Activated CD8-positive, alpha-beta T cell treated with anti-CD3 and anti-CD28 coated beads, Interleukin-2, amount 10 ng/mL, durations not matched to agents 7 days and 5 days (primary cell): ENCODE measurements at regions not wholly inside any gene's neighbourhood (a gene's known extent, or its start where the extent isn't known, plus 50 kb on each side); places are given as distances from the start of the nearest gene placed in this dataset.

Source experiments
- ATAC-seq: fragments of 150-1000 bp; cut with Tn5 transposase; one replicate; pipeline ENCODE4 v1.10.0; 2021; ENCODE audit warnings: moderate library complexity
- CTCF ChIA-PET: fragments of 350-600 bp; sonication (Branson Sonifier 250); formaldehyde crosslinking; loops from one replicate; lab custom pipeline; 2021; ENCODE audit warnings: antibody characterized with exemption; lab: Charles Lee
- POLR2A ChIA-PET: fragments of 350-600 bp; sonication (Branson Sonifier 250); formaldehyde crosslinking; loops from one replicate; lab custom pipeline; 2021; ENCODE audit warnings: antibody characterized with exemption; lab: Charles Lee
- DNase-seq: peaks from one replicate; pipeline ENCODE4 v3.0.0-alpha.2; 2020
- H3K27ac Mint-ChIP-seq: one replicate; pipeline ENCODE4 v1.8.0; 2021; ENCODE audit warnings: mild to moderate bottlenecking, mixed read lengths
- H3K27me3 Mint-ChIP-seq: one replicate; pipeline ENCODE4 v1.8.0; 2021; ENCODE audit warnings: low read depth, mixed read lengths
- H3K36me3 Mint-ChIP-seq: one replicate; pipeline ENCODE4 v1.8.0; 2021; ENCODE audit warnings: low read depth, mixed read lengths
- H3K4me1 Mint-ChIP-seq: one replicate; pipeline ENCODE4 v1.8.0; 2021; ENCODE audit warnings: low read depth, mixed read lengths
- H3K4me3 Mint-ChIP-seq: one replicate; pipeline ENCODE4 v1.8.0; 2021; ENCODE audit warnings: mild to moderate bottlenecking, mixed read lengths
- H3K9me3 Mint-ChIP-seq: one replicate; pipeline ENCODE4 v1.8.0; 2022; ENCODE audit warnings: mixed read lengths; ENCODE audit not compliant: insufficient read depth

GRCh38 chr2:177015356-177015923, 197.2 kb upstream of the HNRNPA3 start:
- Mint-ChIP-seq H3K36me3 (no peaks in the 10 kb centered on the region), H3K4me1 (peaks cover 5% of the 10 kb centered on the region), H3K4me3 (no peak overlapping the region), H3K27me3 (peaks cover 6% of the 10 kb centered on the region), H3K9me3 (no peaks in the 10 kb centered on the region), H3K27ac (no peak overlapping the region)
- DNase-seq (no peak), ATAC-seq (no peak)
- ChIA-PET POLR2A (no interaction called here), CTCF (no interaction called here)

- Mint-ChIP-seq H3K27me3 (no peaks in the 10 kb centered on the region), H3K36me3 (no peaks in the 10 kb centered on the region), H3K9me3 (no peaks in the 10 kb centered on the region), H3K4me3 (no peak overlapping the region), H3K4me1 (peaks cover 5% of the 10 kb centered on the region), H3K27ac (no peak overlapping the region)
- DNase-seq (no peak), ATAC-seq (no peak)
- CTCF ChIA-PET = no interaction called here
- POLR2A ChIA-PET = interaction anchor here (0.6 kb wide), 1 partner anchor 689 kb away, joined by 3 read pairs; no protein-coding TSS in a partner anchor
These were observed 192.0 kb upstream of the HNRNPA3 start for GRCh38 chr2:177020524-177021119.

- Mint-ChIP-seq H3K27me3 (peaks cover 4% of the 10 kb centered on the region), H3K4me3 (no peak overlapping the region), H3K9me3 (no peaks in the 10 kb centered on the region), H3K27ac (no peak overlapping the region), H3K36me3 (no peaks in the 10 kb centered on the region), H3K4me1 (peaks cover 4% of the 10 kb centered on the region)
- CTCF ChIA-PET = no interaction called here
- POLR2A ChIA-PET = no interaction called here
- DNase-seq (no peak), ATAC-seq (no peak)
These were observed 190.8 kb upstream of the HNRNPA3 start for GRCh38 chr2:177021706-177022343.

- ChIA-PET CTCF (no interaction called here), POLR2A (no interaction called here)
- Mint-ChIP-seq H3K4me1 (no peaks in the 10 kb centered on the region), H3K27ac (no peak overlapping the region), H3K27me3 (peaks cover 4% of the 10 kb centered on the region), H3K36me3 (no peaks in the 10 kb centered on the region), H3K9me3 (no peaks in the 10 kb centered on the region), H3K4me3 (no peak overlapping the region)
- DNase-seq (no peak), ATAC-seq (no peak)
These were observed 187.8 kb upstream of the HNRNPA3 start for GRCh38 chr2:177024765-177025164.

- DNase-seq (no peak), ATAC-seq (no peak)
- no peaks in the 10 kb centered on the region for H3K36me3 Mint-ChIP-seq
- H3K4me3 Mint-ChIP-seq = no peak overlapping the region
- no peak overlapping the region for H3K27ac Mint-ChIP-seq
- CTCF ChIA-PET = interaction anchor here (0.6 to 1.0 kb wide), 4 partner anchors 32 to 138 kb away, joined by 3 read pairs; no protein-coding TSS in a partner anchor
- H3K4me1 Mint-ChIP-seq = no peaks in the 10 kb centered on the region
- POLR2A ChIA-PET = no interaction called here
- H3K27me3 Mint-ChIP-seq = peaks cover 4% of the 10 kb centered on the region
- no peaks in the 10 kb centered on the region for H3K9me3 Mint-ChIP-seq
These were observed 186.3 kb upstream of the HNRNPA3 start for GRCh38 chr2:177026253-177026652.

- CTCF ChIA-PET = interaction anchor here (0.8 to 1.0 kb wide), 3 partner anchors 32 to 121 kb away, joined by 3 read pairs; no protein-coding TSS in a partner anchor
- no peak for ATAC-seq
These were observed 185.6 kb upstream of the HNRNPA3 start for GRCh38 chr2:177026956-177027355.

GRCh38 chr2:177028296-177028695, 184.3 kb upstream of the HNRNPA3 start:
- H3K27me3 Mint-ChIP-seq = peaks cover 4% of the 10 kb centered on the region
- H3K27ac Mint-ChIP-seq = no peak overlapping the region
- ATAC-seq (no peak), DNase-seq (no peak)
- POLR2A ChIA-PET = no interaction called here
- no peak overlapping the region for H3K4me3 Mint-ChIP-seq
- H3K9me3 Mint-ChIP-seq = no peaks in the 10 kb centered on the region
- H3K36me3 Mint-ChIP-seq = no peaks in the 10 kb centered on the region
- CTCF ChIA-PET = interaction anchor here (0.7 kb wide), 1 partner anchor 10 kb away, joined by 3 read pairs; no protein-coding TSS in a partner anchor
- no peaks in the 10 kb centered on the region for H3K4me1 Mint-ChIP-seq

More at GRCh38 chr2:177026956-177027355, 185.6 kb upstream of the HNRNPA3 start:
- H3K27ac Mint-ChIP-seq = no peak overlapping the region
- H3K27me3 Mint-ChIP-seq = peaks cover 4% of the 10 kb centered on the region
- POLR2A ChIA-PET = no interaction called here
- no peak overlapping the region for H3K4me3 Mint-ChIP-seq
- H3K36me3 Mint-ChIP-seq = no peaks in the 10 kb centered on the region
- H3K9me3 Mint-ChIP-seq = no peaks in the 10 kb centered on the region
- no peaks in the 10 kb centered on the region for H3K4me1 Mint-ChIP-seq
- DNase-seq = no peak

- Mint-ChIP-seq H3K27me3 (peaks cover 6% of the 10 kb centered on the region), H3K4me1 (no peaks in the 10 kb centered on the region), H3K9me3 (no peaks in the 10 kb centered on the region), H3K27ac (no peak overlapping the region), H3K4me3 (no peak overlapping the region), H3K36me3 (no peaks in the 10 kb centered on the region)
- ChIA-PET POLR2A (no interaction called here), CTCF (no interaction called here)
- DNase-seq = no peak
- ATAC-seq = no peak
These were observed 183.5 kb upstream of the HNRNPA3 start for GRCh38 chr2:177029075-177029474.

GRCh38 chr2:177029501-177029900, 183.1 kb upstream of the HNRNPA3 start:
- Mint-ChIP-seq H3K27me3 (peaks cover 6% of the 10 kb centered on the region), H3K27ac (no peak overlapping the region), H3K4me1 (no peaks in the 10 kb centered on the region), H3K36me3 (no peaks in the 10 kb centered on the region), H3K4me3 (no peak overlapping the region), H3K9me3 (no peaks in the 10 kb centered on the region)
- ATAC-seq (no peak), DNase-seq (no peak)
- ChIA-PET CTCF (no interaction called here), POLR2A (no interaction called here)

- Mint-ChIP-seq H3K4me1 (no peaks in the 10 kb centered on the region), H3K4me3 (no peak overlapping the region), H3K36me3 (no peaks in the 10 kb centered on the region), H3K27ac (no peak overlapping the region), H3K9me3 (no peaks in the 10 kb centered on the region), H3K27me3 (peaks cover 6% of the 10 kb centered on the region)
- ChIA-PET POLR2A (no interaction called here), CTCF (no interaction called here)
- ATAC-seq (no peak), DNase-seq (no peak)
These were observed 182.7 kb upstream of the HNRNPA3 start for GRCh38 chr2:177029901-177030300.

GRCh38 chr2:177030451-177031105, 182.0 kb upstream of the HNRNPA3 start:
- Mint-ChIP-seq H3K4me3 (no peak overlapping the region), H3K27me3 (peaks cover 6% of the 10 kb centered on the region), H3K4me1 (no peaks in the 10 kb centered on the region), H3K27ac (no peak overlapping the region), H3K36me3 (no peaks in the 10 kb centered on the region), H3K9me3 (no peaks in the 10 kb centered on the region)
- ChIA-PET POLR2A (no interaction called here), CTCF (interaction anchor here (1.0 to 1.1 kb wide), 2 partner anchors 24 to 118 kb away, joined by 3 read pairs; no protein-coding TSS in a partner anchor)
- DNase-seq (no peak), ATAC-seq (no peak)
